HG03460 (cell line): ENCODE measurements at regions not wholly inside any gene's neighbourhood (a gene's known extent, or its start where the extent isn't known, plus 50 kb on each side); places are given as distances from the start of the nearest gene placed in this dataset.
"Not testable (repeated sequence)": the region's sequence is repeated elsewhere in the genome, so short reads cannot be mapped to it uniquely, and the experiment has no call there.

Source experiments
- ATAC-seq: cut with Tn5 transposase; IDR thresholded peaks from one replicate; pipeline ENCODE4 v1.9.1; 2021; ENCODE audit not compliant: unreplicated experiment

DNA sequence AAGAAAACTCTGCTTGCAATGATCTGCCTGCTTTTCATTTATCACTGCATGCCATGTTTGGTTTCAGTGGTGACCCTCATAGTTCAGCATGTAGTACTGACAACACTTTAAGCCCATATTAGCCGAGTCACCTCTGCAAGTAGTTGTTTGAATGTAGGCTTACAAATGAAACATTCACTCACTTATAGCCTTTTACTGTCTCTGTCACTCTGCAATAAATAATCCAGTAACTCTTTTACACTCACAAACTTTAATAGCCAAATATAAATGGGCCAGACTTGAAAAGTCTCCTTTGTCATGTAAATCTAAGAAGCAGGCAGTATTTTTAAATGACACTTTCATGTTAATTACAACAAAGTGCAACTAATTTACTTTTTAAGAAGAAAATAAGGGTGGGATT lies 1460.0 kb upstream of the ADGRB3 start:
- ATAC-seq: no peak

GRCh38 chr6:67165606-67166005 lies 1458.6 kb upstream of the EYS start:
- ATAC-seq: no peak

- no peak for ATAC-seq
Measured at GRCh38 chr6:67160820-67161219, 1453.8 kb upstream of the EYS start.

DNA sequence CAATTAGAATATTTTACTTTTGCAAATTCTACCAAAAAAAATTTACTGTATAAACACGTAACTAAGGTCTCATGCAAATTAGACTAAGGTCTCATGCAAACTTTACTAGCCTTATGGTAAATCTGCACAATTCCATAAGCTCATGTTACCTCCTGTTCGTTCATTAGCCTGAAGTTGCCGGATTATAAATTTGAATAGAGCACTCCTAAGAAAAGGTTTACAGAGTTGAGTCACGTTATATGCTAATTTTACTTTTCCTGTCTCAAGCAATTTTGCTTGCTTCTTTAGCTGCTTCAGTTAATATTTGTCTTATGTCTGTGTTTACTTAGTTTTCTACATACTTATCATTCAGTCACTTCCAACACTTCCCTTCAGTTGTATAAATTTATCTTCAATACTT lies 1434.0 kb upstream of the EYS start:
- ATAC-seq: no peak

- no peak for ATAC-seq
Measured at GRCh38 chr6:67133973-67134372, 1426.9 kb upstream of the EYS start.

- ATAC-seq: no peak
Measured at GRCh38 chr6:67131827-67132226, 1424.8 kb upstream of the EYS start.

DNA sequence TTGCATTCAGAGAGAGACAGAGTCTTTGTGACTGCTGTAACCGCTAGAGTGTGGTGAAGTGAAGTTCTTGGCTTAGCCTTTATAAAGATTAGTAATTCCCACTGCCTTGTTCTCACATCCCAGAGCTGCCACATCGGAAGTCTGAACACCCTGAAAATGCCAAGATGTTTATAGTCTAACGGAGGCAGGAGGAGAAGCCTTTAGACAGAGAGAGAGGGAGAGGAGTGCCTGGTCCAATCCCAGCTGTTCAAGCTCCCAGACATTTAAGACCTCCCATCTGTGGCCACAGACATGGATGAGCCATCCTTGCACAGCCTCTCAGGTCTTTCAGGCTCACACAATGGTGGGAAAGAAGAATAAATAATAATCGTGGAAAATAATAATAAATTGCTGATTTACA lies 1422.8 kb upstream of the EYS start:
- ATAC-seq: no peak

- no peak for ATAC-seq
Measured at GRCh38 chr6:67127041-67127440, 1420.0 kb upstream of the EYS start.

DNA sequence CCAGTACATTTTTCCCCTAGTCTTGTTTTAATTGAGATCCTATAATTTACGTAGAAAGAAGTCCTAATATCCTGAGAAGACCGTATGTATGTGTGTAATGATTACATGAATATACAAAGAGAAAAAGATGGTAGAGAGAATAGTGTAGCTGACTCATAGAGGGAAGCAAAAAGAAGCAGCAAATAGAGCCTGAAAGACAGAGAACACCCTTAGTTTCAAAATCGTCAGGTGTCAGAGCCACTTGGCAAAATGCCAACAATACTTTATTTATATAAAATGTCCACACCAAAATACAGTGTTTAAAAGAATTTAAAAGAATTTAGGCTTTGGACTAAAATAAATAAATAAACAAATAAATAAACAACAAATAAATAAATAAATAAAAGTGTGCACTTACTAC lies 1414.1 kb upstream of the EYS start:
- no peak for ATAC-seq

DNA sequence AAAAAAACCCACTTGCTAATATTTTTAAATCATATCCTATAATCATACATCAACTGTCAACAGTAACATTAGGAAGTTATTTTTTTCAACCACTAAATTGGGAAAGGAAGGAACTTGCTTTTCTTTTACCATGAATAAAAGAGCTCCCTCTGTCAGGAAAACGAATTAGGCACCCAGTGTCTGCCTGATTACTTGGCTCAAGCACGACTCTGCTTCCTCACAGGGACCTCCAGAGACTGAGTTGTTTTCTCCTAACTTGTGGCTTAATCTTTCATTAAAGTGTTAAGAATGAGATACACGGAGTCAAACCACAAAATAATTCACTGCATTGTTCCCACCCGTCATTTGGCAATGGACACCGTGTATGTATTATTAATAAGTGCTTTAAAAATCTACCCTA lies 1405.1 kb upstream of the EYS start:
- ATAC-seq: no peak

DNA sequence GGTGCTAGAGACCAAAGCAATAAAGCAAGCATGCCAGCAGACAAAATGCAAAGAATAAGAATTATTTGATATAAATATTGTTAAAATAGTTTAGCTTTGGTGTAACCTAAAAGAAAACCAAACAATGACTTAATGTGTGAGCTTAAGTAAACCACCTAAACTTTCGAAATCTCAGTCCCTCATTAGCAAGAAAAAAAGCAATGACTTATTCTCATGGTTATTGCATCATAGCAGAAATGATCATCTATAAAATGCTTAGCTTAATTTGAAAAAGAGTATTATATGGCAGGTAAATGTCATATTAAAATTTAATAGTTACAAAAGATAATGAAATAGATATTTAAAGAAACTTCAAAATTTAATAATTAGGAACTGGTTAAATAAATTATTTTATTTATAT lies 1395.7 kb upstream of the EYS start:
- ATAC-seq: no peak

DNA sequence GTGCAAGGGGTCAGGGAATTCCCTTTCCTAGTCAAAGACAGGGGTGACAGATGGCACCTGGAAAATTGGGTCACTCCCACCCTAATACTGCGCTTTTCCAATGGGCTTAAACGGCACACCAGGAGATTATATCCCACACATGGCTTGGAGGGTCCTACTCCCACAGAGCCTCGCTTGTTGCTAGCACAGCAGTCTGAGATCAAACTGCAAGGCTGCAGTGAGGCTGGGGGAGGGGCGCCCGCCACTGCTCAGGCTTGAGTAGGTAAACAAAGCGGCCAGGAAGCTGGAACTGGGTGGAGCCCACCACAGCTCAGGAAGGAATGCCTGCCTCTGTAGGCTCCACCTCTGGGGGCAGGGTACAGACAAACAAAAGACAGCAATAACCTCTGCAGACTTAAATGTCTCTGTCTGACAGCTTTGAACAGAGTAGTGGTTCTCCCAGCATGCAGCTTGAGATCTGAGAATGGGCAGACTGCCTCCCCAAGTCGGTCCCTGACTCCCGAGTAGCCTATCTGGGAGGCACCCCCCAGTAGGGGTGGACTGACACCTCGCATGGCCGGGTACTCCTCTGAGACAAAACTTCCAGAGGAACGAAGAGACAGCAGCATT lies 1388.7 kb upstream of the EYS start:
- not testable (repeated sequence) for ATAC-seq

DNA sequence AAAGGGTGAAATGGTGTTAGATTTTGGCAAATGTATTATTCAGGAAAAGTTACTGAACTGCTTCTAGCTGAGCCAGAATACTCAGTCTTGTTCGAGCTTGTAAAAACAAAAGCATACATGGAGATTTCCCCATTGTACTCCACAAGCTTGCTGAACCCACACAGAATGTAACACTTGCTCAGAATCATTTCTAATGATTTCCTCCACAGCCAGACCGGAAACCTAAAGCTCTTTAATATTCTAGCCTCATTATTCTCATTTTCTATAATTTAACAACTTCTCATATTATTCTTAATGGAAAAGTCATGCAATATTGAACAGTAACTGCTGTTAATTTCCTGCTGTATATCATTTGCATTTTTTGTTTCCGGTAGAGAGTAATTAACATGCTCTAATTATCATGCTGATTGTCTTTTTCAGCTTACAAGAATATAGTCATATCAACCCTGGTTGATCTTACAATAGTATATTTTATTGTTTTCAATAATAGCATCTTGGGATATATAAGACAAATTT lies 1387.5 kb upstream of the EYS start:
- ATAC-seq: no peak

- no peak for ATAC-seq
Measured at GRCh38 chr6:67073938-67074337, 1366.9 kb upstream of the EYS start.

DNA sequence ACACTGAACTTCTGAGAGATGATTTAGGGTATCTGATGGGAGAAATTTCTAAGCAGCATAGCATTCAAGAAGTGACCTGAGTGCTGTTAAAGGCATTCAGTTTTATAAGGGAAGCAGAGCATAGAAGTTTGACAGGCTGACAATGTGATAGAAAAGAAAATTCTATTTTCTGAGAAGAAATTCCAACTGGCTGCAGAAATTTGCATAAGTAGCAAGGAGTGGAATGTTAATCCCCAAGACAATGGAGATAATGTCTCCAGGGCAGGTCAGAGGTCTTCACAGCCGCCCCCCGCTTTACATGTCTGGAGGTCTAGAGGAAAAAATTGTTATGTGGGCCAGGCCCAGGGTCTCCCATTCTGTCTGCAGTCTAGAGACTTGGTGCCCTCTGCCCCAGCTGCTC lies 1361.8 kb upstream of the EYS start:
- ATAC-seq: no peak

- no peak for ATAC-seq
Measured at GRCh38 chr6:67064323-67064722, 1357.3 kb upstream of the EYS start.

GRCh38 chr6:67047996-67048395 lies 1341.0 kb upstream of the EYS start:
- ATAC-seq: no peak

- ATAC-seq: no peak
Measured at GRCh38 chr6:67045076-67045475, 1338.0 kb upstream of the EYS start.

- ATAC-seq: no peak
Measured at GRCh38 chr6:67031451-67031850, 1324.4 kb upstream of the EYS start.

GRCh38 chr6:67030861-67031260 lies 1323.8 kb upstream of the EYS start:
- ATAC-seq: no peak

- ATAC-seq: no peak
Measured at GRCh38 chr6:67016921-67017460, 1310.0 kb upstream of the EYS start.

- ATAC-seq: no peak
Measured at GRCh38 chr6:67011441-67011840, 1304.4 kb upstream of the EYS start.

DNA sequence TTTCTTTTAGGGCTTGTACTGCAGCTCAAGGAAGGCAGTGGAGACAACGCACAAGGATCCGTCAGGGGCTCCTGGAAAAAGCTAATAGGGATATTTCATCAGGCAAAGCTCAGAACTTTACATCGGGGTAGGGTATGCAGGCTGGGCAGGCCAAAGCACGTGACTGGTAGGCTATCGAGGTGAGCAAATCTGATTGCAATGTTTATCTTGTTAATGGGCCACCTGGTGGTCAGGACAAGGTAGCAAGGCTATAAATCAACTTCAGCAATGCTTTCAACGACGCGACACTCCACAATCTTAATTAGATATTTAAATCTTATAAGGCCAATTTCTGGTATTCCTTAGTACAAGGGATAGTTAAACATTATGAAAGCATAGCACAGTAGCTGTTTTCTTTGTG lies 1302.8 kb upstream of the EYS start:
- ATAC-seq: no peak
